ENCODE measurements at regions not wholly inside any gene's neighbourhood (a gene's known extent, or its start where the extent isn't known, plus 50 kb on each side); places are given as distances from the start of the nearest gene placed in this dataset.

DNA sequence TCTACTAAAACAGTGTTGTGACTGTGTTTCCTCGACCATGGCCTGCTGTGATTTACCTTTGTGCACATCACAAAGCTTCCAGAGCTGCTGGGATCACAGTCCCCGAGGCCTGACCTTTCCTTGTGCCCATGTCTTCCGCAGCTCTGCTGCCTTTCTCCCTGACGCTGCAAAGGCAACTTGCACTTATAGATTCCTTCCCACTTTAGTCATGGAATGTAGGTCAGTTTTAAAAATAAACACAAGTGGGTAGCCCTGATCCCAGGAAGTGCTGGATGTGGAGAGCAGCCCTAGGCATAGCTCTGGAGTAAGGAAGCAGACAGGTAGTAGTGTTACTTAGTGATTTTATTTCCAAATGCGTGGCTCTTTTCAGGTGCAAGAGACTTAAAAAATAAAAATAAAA is 825.7 kb downstream of the AACS start:
- Mint-ChIP-seq H3K9me3 (peaks cover 0 to 3% of the 10 kb centered on the region in 2 donors), H3K4me3 (no peak overlapping the region), H3K36me3 (ENCODE audit: insufficient read depth in 2 of 2) (no peaks in the 10 kb centered on the region), H3K27ac (no peak overlapping the region), H3K4me1 (ENCODE audit: low read depth) (no peaks in the 10 kb centered on the region), H3K27me3 (ENCODE audit: low read depth) (no peaks in the 10 kb centered on the region)
- DNase-seq (no peak), ATAC-seq (replicated peaks in 1 of 2) (no peak)

DNA sequence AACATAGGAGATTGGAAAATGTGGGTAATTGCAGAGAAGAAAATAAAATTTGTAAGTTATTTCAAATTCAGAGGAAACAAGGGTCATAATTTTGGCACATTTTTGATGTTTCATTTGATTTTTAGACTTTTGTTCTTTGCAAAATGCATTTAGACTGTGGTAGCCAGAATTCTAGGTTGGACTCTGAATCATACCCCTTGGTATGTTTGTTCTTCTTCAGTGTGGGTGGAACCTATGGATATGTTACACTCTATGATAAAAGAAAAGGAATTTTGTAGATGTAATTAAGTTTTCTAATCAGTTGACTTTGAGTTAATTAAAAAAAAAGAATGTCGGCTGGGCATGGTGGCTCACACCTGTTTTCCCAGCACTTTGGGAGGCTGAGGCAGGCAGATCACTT is 827.0 kb downstream of the AACS start:
- Mint-ChIP-seq H3K4me3 (no peak overlapping the region), H3K4me1 (ENCODE audit: low read depth) (no peaks in the 10 kb centered on the region), H3K9me3 (peaks cover 0 to 3% of the 10 kb centered on the region in 2 donors), H3K36me3 (ENCODE audit: insufficient read depth in 2 of 2) (no peaks in the 10 kb centered on the region), H3K27me3 (ENCODE audit: low read depth) (no peaks in the 10 kb centered on the region), H3K27ac (no peak overlapping the region)
- ATAC-seq (replicated peaks in 1 of 2) (no peak), DNase-seq (no peak)

DNA sequence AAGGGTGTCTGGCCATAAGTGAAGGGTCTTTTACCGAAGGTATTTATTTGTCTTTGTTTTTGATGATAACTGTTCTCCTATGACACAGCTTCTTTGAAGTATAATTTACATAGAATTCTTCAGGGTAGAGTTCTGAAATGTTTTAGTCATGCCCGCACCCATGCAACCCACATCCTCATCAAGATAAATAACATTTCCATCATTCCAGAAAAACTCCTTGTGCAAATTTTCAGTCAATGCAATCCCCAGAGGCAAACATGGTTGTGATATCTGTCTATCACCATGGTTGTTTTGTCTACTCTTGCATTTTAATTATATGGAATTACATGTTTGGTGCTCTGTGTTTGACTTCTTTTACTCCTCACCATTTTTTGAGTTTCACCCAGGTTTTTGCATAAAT is 837.8 kb downstream of the AACS start:
- Mint-ChIP-seq H3K36me3 (ENCODE audit: insufficient read depth in 2 of 2) (no peaks in the 10 kb centered on the region), H3K27ac (no peak overlapping the region), H3K4me3 (no peak overlapping the region), H3K27me3 (ENCODE audit: low read depth) (no peaks in the 10 kb centered on the region), H3K9me3 (peaks cover 3 to 5% of the 10 kb centered on the region in 2 donors), H3K4me1 (ENCODE audit: low read depth) (no peaks in the 10 kb centered on the region)
- DNase-seq (no peak), ATAC-seq (replicated peaks in 1 of 2) (no peak)

DNA sequence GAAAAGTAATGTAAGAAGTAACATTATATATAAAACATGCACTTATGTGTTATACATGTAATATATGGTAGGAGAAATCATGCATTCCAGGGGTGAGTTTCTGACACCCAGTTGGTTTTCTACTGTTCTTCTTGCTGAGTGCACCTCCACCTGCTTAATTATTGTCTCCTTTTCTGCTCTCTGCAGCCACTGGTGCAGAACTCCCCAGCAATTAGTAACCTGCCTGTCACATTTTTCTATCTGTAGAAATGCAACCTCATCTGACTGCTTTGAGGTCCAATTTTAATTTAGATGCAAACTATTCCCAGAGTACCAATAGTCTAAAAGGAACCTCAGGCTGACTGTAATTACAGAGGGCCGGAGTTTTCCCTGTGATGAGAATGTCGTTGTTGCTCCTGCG is 842.1 kb downstream of the AACS start:
- Mint-ChIP-seq H3K9me3 (peaks cover 3 to 7% of the 10 kb centered on the region in 2 donors), H3K4me3 (no peak overlapping the region), H3K27ac (no peak overlapping the region), H3K4me1 (ENCODE audit: low read depth) (no peaks in the 10 kb centered on the region), H3K27me3 (ENCODE audit: low read depth) (no peaks in the 10 kb centered on the region), H3K36me3 (ENCODE audit: insufficient read depth in 2 of 2) (no peaks in the 10 kb centered on the region)
- DNase-seq (no peak), ATAC-seq (replicated peaks in 1 of 2) (no peak)

DNA sequence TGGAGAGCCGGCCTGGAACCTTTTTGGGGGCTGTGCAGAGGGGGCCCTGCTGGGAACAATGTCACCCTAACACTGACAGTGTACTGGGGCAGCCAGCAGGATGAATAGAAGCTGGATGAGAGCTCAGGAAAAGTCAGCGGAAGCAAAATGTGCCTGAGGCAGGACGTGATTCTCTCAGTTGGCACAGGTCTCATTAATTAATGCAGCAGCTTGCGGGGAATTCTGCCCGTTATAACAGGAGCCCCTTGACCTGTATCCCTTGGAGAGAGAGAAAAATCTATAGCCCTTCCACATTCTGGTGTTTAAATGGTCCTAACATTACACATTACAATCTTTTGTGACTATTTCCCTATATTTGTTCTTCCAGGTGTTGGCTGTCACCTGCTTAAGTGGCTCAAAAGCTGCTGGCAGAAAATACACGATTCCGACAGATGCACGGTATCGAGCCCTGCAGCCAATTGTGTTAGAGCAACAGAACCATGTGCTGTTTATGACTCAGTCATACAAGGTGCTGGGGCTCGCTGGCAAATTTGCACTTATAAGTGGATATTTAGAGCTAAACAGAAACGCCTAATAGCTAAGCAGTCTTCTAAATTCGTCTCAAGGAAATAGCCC is 854.7 kb downstream of the AACS start:
- H3K9me3 Mint-ChIP-seq, result peaks cover 0 to 8% of the 10 kb centered on the region in 2 donors
- H3K4me3 Mint-ChIP-seq, result no peak overlapping the region
- H3K36me3 Mint-ChIP-seq (ENCODE audit: insufficient read depth in 2 of 2), result no peaks in the 10 kb centered on the region
- no peak for ATAC-seq (replicated peaks in 1 of 2)
- H3K27me3 Mint-ChIP-seq (ENCODE audit: low read depth), result no peaks in the 10 kb centered on the region
- H3K4me1 Mint-ChIP-seq (ENCODE audit: low read depth), result no peaks in the 10 kb centered on the region
- no peak overlapping the region for H3K27ac Mint-ChIP-seq
- DNase-seq, result no peak

DNA sequence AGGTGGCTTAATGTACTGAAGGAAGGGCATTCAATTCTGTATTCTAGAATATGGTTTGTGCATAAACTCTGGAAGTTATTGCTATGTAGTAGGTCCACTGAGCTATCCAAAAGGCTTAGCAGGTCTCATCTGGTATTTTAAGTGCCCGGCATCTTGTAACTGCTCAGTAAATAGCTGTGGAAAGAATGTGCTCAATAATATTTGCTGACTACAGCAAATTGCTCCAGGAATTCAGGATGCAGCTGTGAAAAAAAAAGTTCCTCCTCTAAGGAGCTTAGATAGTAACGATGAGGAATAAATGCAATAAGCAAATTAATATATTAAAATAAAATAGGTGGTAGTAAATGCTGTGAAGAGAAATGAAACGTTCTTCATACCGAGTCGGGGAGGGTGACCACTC is 857.1 kb downstream of the AACS start:
- peaks cover 0 to 8% of the 10 kb centered on the region in 2 donors for H3K9me3 Mint-ChIP-seq
- ATAC-seq (replicated peaks in 1 of 2), result no peak
- H3K4me3 Mint-ChIP-seq, result no peak overlapping the region
- H3K4me1 Mint-ChIP-seq (ENCODE audit: low read depth), result no peaks in the 10 kb centered on the region
- H3K27ac Mint-ChIP-seq, result no peak overlapping the region
- DNase-seq, result no peak
- no peaks in the 10 kb centered on the region for H3K36me3 Mint-ChIP-seq (ENCODE audit: insufficient read depth in 2 of 2)
- no peaks in the 10 kb centered on the region for H3K27me3 Mint-ChIP-seq (ENCODE audit: low read depth)

DNA sequence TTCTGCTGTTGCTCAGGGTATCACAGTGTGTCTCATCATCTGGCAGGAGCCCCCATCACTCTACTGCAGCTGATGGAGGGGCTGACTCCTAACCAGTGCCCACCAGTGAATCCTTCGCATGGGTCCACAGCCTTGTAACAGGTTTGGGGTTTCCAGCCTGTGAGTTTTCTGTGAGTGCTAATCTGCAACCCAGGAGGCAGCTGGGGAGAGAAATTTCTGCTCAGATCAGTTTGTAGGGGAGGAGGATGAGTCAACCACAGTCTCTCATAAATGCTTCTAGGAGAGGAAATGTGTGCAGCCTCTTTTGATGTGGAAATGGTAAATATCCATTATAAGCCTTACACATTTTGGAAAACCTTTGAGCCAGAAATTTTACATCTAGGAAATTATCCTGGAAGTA is 871.3 kb downstream of the AACS start:
- DNase-seq (no peak), ATAC-seq (replicated peaks in 1 of 2) (no peak)
- Mint-ChIP-seq H3K27me3 (ENCODE audit: low read depth) (no peaks in the 10 kb centered on the region), H3K4me3 (no peak overlapping the region), H3K27ac (no peak overlapping the region), H3K9me3 (peaks cover 4 to 8% of the 10 kb centered on the region in 2 donors), H3K4me1 (ENCODE audit: low read depth) (no peaks in the 10 kb centered on the region), H3K36me3 (ENCODE audit: insufficient read depth in 2 of 2) (no peaks in the 10 kb centered on the region)

DNA sequence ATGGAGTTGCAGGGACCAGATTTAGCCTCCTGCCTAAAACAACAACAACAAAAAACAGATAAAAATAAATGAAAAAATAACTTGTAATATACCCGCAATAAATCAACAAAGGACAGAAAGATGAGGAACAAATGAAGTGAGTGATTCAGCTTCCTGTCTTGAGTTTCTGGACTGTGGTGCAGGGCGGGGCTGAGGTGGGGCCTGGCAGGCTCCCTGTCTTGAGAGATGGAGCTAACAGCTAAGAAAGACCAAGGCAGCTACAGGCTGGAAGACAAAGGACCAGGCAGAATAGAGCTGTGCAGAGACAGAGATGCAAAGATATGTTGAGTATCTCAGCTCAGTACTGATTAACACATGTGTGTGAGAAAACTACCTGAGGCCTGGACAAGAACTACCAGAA is 879.2 kb downstream of the AACS start:
- Mint-ChIP-seq H3K27me3 (ENCODE audit: low read depth) (no peaks in the 10 kb centered on the region), H3K27ac (no peak overlapping the region), H3K36me3 (ENCODE audit: insufficient read depth in 2 of 2) (no peaks in the 10 kb centered on the region), H3K9me3 (no peaks in the 10 kb centered on the region), H3K4me1 (ENCODE audit: low read depth) (no peaks in the 10 kb centered on the region), H3K4me3 (no peak overlapping the region)
- ATAC-seq (replicated peaks in 1 of 2) (no peak), DNase-seq (no peak)

DNA sequence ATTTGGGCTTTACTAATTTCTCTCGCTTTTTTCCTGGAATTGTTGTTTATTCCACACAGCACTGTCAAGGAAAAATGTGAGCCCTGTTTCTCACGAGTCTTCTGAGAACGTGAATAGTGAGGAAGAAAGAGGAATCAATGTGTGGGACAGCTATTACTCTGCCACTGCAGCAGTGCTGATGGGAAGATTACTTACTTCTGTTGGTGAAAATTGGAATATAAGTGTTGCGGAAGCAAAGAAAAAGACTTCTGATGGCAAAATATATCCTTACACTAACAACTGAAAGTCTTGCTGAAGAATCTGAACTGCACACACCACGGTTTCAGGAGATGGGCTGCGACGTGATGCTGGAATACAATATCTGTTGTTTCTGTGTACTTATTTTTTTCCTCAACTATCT is 884.2 kb downstream of the AACS start:
- Mint-ChIP-seq H3K9me3 (peaks cover 0 to 2% of the 10 kb centered on the region in 2 donors), H3K4me1 (ENCODE audit: low read depth) (no peaks in the 10 kb centered on the region), H3K27ac (no peak overlapping the region), H3K4me3 (no peak overlapping the region), H3K36me3 (ENCODE audit: insufficient read depth in 2 of 2) (no peaks in the 10 kb centered on the region), H3K27me3 (ENCODE audit: low read depth) (no peaks in the 10 kb centered on the region)
- ATAC-seq (replicated peaks in 1 of 2) (no peak), DNase-seq (no peak)

DNA sequence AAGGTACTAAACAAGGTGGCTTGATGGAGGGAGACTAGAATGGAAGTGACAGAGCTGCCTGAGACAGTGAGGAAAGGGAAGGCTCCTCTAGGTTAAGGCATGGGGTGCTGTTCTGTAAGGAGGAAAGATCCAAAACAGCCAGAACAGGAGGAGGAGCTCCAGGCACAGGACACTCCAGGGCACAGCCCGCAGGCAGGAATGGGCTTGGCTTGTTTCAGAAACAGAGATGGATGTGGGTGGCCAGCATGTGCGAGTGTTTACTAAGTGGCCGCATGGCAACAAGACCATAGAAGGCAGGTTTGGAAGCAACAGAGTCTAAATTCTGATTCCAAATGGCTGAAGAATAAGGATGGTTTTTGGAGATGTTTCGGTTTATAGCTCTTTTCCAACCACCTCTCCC is 889.1 kb downstream of the AACS start:
- Mint-ChIP-seq H3K4me3 (no peak overlapping the region), H3K27me3 (ENCODE audit: low read depth) (no peaks in the 10 kb centered on the region), H3K4me1 (ENCODE audit: low read depth) (no peaks in the 10 kb centered on the region), H3K36me3 (ENCODE audit: insufficient read depth in 2 of 2) (no peaks in the 10 kb centered on the region), H3K27ac (no peak overlapping the region), H3K9me3 (peaks cover 8 to 10% of the 10 kb centered on the region in 2 donors)
- no peak for ATAC-seq (replicated peaks in 1 of 2)
- no peak for DNase-seq

DNA sequence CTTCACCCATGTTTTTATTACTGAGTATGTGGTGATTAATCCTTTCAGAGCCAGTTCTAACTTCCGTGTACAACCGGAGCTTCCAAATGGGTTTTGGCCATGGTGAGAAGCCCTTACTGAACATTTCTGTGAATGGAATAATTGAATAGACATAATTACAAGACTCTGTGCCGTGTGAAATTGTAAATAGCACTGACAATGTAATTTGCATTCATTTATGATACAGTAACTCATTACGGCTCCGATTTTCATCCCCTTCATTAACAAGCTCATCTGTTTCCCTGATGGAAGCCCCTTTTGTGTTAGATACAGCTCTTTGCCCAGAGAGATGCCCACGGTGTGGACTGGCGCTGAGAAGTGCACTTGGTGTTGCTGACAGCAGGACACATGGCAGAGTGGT is 891.0 kb downstream of the AACS start:
- Mint-ChIP-seq H3K4me1 (ENCODE audit: low read depth) (no peaks in the 10 kb centered on the region), H3K27me3 (ENCODE audit: low read depth) (no peaks in the 10 kb centered on the region), H3K4me3 (no peak overlapping the region), H3K9me3 (peaks cover 9 to 12% of the 10 kb centered on the region in 2 donors), H3K36me3 (ENCODE audit: insufficient read depth in 2 of 2) (no peaks in the 10 kb centered on the region), H3K27ac (no peak overlapping the region)
- no peak for DNase-seq
- ATAC-seq (replicated peaks in 1 of 2), result no peak

DNA sequence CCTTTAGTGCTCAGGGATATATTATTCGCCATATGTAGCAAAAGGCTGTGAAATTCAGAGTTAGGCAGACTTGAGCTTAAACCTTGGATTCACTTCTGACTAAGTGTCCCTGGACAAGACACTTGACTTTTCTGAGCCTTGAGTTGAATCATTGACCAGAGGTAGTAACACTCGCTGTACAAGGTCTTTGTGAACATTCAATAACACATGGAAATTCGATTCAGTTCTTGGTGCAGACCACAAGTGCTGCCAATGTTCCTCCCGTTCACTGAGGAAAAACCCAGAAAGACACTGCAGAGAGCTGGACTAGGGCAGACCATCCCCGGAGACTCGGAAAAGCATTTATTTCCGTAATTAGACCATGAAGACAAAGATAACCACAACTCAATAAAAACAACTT is 901.4 kb downstream of the AACS start:
- Mint-ChIP-seq H3K9me3 (peaks cover 6 to 9% of the 10 kb centered on the region in 2 donors), H3K4me1 (ENCODE audit: low read depth) (no peaks in the 10 kb centered on the region), H3K36me3 (ENCODE audit: insufficient read depth in 2 of 2) (no peaks in the 10 kb centered on the region), H3K27me3 (ENCODE audit: low read depth) (no peaks in the 10 kb centered on the region), H3K4me3 (no peak overlapping the region), H3K27ac (no peak overlapping the region)
- no peak for DNase-seq
- no peak for ATAC-seq (replicated peaks in 1 of 2)

DNA sequence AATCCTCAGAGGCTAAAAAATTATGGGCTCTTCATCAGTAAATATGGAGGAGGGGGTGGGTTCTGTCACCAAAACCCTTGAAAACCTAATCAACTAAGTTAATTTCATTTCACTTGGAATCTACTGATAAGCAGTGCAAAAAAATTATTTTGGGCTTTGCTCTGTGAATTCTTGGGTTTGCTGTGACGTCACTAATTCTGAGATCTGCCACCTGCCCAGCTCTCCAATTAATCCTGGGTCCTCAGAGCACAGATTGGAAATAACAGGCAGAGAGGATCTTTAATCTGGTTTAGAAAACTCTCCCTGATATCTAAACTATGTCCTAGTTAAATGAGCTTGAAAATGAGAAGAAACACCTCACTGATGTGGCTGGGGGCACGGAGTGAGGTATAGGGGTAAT is 903.2 kb downstream of the AACS start:
- no peak overlapping the region for H3K27ac Mint-ChIP-seq

DNA sequence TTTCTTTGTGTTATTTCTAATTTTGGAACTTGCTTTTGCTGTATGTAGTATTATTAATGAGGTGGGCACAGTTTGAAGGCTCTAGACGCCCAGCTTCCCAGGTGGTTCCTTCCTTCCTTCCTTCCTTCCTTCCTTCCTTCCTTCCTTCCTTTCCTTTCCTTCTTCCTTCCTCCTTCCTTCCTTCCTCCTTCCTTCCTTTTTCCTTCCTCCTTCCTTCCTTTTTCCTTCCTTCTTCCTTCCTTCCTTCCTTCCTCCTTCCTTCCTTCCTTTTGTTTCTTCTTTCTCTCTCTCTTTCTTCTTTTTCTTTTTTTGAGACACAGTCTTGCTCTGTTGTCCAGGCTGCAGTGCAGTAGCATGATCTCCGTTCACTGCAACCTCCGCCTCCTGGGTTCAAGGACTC is 906.7 kb downstream of the AACS start:
- Mint-ChIP-seq H3K9me3 (peaks cover 0 to 4% of the 10 kb centered on the region in 2 donors), H3K27me3 (ENCODE audit: low read depth) (no peaks in the 10 kb centered on the region), H3K27ac (no peak overlapping the region), H3K4me3 (no peak overlapping the region), H3K36me3 (ENCODE audit: insufficient read depth in 2 of 2) (no peaks in the 10 kb centered on the region), H3K4me1 (ENCODE audit: low read depth) (no peaks in the 10 kb centered on the region)
- DNase-seq (no peak), ATAC-seq (replicated peaks in 1 of 2) (no peak)

More for the DNA sequence above, 903.2 kb downstream of the AACS start:
- H3K27me3 Mint-ChIP-seq (ENCODE audit: low read depth), result no peaks in the 10 kb centered on the region
- H3K4me3 Mint-ChIP-seq, result no peak overlapping the region
- H3K4me1 Mint-ChIP-seq (ENCODE audit: low read depth), result no peaks in the 10 kb centered on the region
- DNase-seq (no peak), ATAC-seq (replicated peaks in 1 of 2) (no peak)
- H3K36me3 Mint-ChIP-seq (ENCODE audit: insufficient read depth in 2 of 2), result no peaks in the 10 kb centered on the region
- H3K9me3 Mint-ChIP-seq, result peaks cover 6 to 9% of the 10 kb centered on the region in 2 donors
